ENCODE measurements at regions not wholly inside any gene's neighbourhood (a gene's known extent, or its start where the extent isn't known, plus 50 kb on each side); places are given as distances from the start of the nearest gene placed in this dataset.

DNA sequence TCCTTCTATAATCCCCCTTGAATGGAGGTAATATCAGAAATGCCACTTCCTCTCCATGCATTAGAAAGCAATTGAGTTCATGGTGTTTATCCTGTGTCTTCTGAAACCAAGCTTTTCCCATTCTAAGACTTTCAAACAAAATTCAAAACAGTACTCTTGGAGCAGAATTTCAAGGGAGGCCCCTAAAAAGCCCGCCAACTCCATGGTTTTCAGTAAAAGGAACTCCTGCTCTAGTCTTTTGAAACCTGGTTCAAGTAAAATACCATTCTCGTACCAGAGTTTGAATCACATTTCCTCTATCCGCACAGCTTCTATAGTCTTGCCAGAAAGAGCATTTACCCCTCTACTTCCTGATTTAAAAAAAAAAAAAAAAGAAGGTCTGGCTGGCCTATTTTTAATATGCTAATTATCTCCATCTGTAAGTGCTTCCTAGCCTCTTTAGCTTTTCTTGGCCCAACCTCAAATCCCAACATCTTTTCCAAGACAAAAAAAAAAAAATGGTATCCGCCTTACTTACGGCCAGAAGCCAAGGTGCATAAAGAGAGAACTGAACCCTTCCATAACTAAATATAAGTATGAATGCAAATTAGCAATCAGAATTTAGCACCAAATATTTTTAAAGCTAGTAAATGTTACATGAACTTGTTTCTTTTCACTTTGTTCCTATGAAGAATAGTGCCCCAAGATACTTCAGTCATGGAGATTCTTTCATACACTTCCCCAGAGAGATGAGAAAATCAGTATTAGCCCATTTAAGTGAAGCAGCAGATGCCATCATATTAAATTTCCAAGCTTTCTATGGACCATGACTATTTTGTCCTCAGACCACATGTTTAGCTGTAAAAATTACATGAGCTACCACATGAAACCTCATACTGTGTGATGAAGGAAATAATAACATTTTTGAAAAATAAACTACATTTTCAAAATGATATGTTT is 199.9 kb upstream of the FAM3C start:
- Histone ChIP-seq H3K79me1 (ENCODE audit: low read depth in 1 of 2, low read length in 2 of 2) (no peaks in the 10 kb centered on the region), H3K27ac (ENCODE audit: insufficient read depth, low read length) (no peak overlapping the region), H3K4me2 (ENCODE audit: low read depth, low read length) (no peak overlapping the region), H2AFZ (replicated peaks; ENCODE audit: low read length, poor library complexity) (no peak overlapping the region), H4K5ac (ENCODE audit: low read depth, low read length) (no peak overlapping the region), H3K56ac (ENCODE audit: extremely low read depth, insufficient read depth, low read length) (no peak overlapping the region), H2BK120ac (ENCODE audit: low read depth, low read length) (no peak overlapping the region), H2AK9ac (replicated peaks; ENCODE audit: low read depth, low read length, poor library complexity) (no peak overlapping the region), H4K20me1 (ENCODE audit: insufficient read depth, low read length) (no peaks in the 10 kb centered on the region), H2AK5ac (ENCODE audit: low read depth, low read length) (no peak overlapping the region), H2BK5ac (ENCODE audit: low read depth, low read length, poor library complexity, severe bottlenecking) (no peak overlapping the region), H3K14ac (replicated peaks; ENCODE audit: low read depth, low read length) (no peak overlapping the region), H3K27me3 (ENCODE audit: control insufficient read depth, insufficient read depth, low read length) (no peaks in the 10 kb centered on the region), H3K4ac (ENCODE audit: low read depth, low read length) (no peak overlapping the region), H3K36me3 (ENCODE audit: control insufficient read depth, insufficient read depth, low read length) (no peaks in the 10 kb centered on the region), H2BK20ac (ENCODE audit: low read depth, low read length) (no peak overlapping the region), H3K23ac (ENCODE audit: low read depth, low read length) (no peak overlapping the region), H4K8ac (ENCODE audit: low read depth in 2 of 2, low read length in 2 of 2) (no peak overlapping the region), H4K91ac (ENCODE audit: insufficient read depth, low read depth, low read length) (no peak overlapping the region), H3K9me3 (ENCODE audit: control insufficient read depth, insufficient read depth, low read length) (no peaks in the 10 kb centered on the region), H3K9me1 (ENCODE audit: insufficient read depth, low read length) (no peaks in the 10 kb centered on the region), H3K18ac (ENCODE audit: low read depth, low read length) (no peak overlapping the region), H2BK15ac (ENCODE audit: low read depth, low read length) (no peak overlapping the region), H3K9ac (ENCODE audit: low read depth, low read length) (no peak overlapping the region), H3K4me1 (ENCODE audit: control insufficient read depth, insufficient read depth, low read length) (no peaks in the 10 kb centered on the region), H3K4me3 (ENCODE audit: insufficient read depth, low read depth, low read length) (no peak overlapping the region)
- dilution Hi-C loops (cut with HindIII; ENCODE audit: low sequenced_read_pairs, unreplicated experiment): no loop called here
- BruUV-seq (replicated peaks): no TSS peak
- ATAC-seq (ENCODE audit: low read depth) (no peak), DNase-seq (no peak)
- POLR2A ChIA-PET (ENCODE audit: unreplicated experiment): interaction anchor here (0.6 kb wide), 1 partner anchor 432 kb away, joined by 5 read pairs; no protein-coding TSS in a partner anchor
- intact Hi-C loops (cut with micrococcal nuclease): no loop called here
- CTCF ChIA-PET: interaction anchor here (0.6 kb wide), 1 partner anchor 301 kb away, joined by 3 read pairs; no protein-coding TSS in a partner anchor
- no CpG with 5 or more reads among the region's 5 CpGs for WGBS, 2 experiments (ENCODE audit: extremely low coverage in 2 of 2, insufficient read length in 1 of 2)
- in situ Hi-C loops (cut with MboI; ENCODE audit: low sequenced_read_pairs): no loop called here
- no peak for TF ChIP-seq FOS (IDR thresholded peaks at IDR 0.05; ENCODE audit: low read depth, low read length)
- TF ChIP-seq, protein P1, sequence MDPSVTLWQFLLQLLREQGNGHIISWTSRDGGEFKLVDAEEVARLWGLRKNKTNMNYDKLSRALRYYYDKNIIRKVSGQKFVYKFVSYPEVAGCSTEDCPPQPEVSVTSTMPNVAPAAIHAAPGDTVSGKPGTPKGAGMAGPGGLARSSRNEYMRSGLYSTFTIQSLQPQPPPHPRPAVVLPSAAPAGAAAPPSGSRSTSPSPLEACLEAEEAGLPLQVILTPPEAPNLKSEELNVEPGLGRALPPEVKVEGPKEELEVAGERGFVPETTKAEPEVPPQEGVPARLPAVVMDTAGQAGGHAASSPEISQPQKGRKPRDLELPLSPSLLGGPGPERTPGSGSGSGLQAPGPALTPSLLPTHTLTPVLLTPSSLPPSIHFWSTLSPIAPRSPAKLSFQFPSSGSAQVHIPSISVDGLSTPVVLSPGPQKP (IDR thresholded peaks at IDR 0.05; ENCODE audit: borderline replicate concordance, low read depth, low read length): no peak

All from IMR-90 (cell line).